NCI-H460 (cell line): ENCODE measurements at regions not wholly inside any gene's neighbourhood (a gene's known extent, or its start where the extent isn't known, plus 50 kb on each side); places are given as distances from the start of the nearest gene placed in this dataset.
"Not testable (repeated sequence)": the region's sequence is repeated elsewhere in the genome, so short reads cannot be mapped to it uniquely, and the experiment has no call there.

Source experiments
- DNase-seq: peaks from one replicate; pipeline ENCODE4 v3.0.0-alpha.2; 2016; ENCODE audit warnings: low read depth; ENCODE audit errors: extremely low read depth

GRCh38 chr9:22649384-22649783, 202.8 kb downstream of the DMRTA1 start:
- DNase-seq, result no peak

- no peak for DNase-seq
Observed at GRCh38 chr9:22650145-22650544, 203.5 kb downstream of the DMRTA1 start.

DNA sequence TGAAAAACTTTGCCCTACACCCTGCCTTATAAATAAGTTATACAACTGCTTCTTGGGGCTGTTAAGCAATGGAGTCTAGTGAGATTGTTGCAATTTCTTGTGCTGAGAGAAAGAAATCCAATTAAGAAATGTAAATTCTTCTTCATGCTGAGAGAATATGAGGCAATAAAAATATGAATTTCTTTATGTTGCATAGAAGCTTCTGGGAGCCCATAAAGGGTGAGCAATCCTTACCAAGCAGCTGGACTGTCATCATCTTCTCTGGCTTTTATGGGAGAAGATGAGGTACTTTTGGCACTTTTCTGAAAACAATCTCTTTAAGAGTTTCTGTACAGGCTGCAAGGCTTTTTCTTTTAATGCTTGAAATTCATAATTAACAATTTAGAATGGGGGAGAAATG, 204.3 kb downstream of the DMRTA1 start:
- no peak for DNase-seq

GRCh38 chr9:22654833-22655232, 208.2 kb downstream of the DMRTA1 start:
- no peak for DNase-seq

DNA sequence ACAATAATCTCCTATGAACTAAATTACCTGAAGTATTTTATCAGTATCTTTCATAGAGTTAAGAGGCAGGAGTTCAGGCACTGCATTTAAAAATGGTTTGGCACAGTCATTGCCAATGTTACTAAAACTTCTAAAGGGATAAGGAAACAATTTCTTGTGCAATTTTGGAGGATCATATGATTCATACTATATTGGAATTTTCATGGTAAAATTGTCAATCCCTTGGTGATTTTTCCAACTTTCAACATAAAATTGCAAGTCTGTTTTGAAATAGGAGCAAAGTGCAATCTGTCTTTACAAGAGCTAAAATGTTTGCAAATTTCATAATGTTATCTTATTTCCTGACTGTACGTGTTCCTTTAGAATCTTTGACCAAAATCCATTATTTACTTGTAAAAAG, 211.1 kb downstream of the DMRTA1 start:
- DNase-seq, result no peak

- not testable (repeated sequence) for DNase-seq
Observed at GRCh38 chr9:22658484-22658883, 211.9 kb downstream of the DMRTA1 start.

GRCh38 chr9:22682536-22682935, 235.9 kb downstream of the DMRTA1 start:
- DNase-seq, result no peak

GRCh38 chr9:22682961-22683699, 236.5 kb downstream of the DMRTA1 start:
- no peak for DNase-seq

- DNase-seq, result no peak
Observed at GRCh38 chr9:22683700-22684075, 237.1 kb downstream of the DMRTA1 start.

- no peak for DNase-seq
Observed at GRCh38 chr9:22693156-22693555, 246.5 kb downstream of the DMRTA1 start.

DNA sequence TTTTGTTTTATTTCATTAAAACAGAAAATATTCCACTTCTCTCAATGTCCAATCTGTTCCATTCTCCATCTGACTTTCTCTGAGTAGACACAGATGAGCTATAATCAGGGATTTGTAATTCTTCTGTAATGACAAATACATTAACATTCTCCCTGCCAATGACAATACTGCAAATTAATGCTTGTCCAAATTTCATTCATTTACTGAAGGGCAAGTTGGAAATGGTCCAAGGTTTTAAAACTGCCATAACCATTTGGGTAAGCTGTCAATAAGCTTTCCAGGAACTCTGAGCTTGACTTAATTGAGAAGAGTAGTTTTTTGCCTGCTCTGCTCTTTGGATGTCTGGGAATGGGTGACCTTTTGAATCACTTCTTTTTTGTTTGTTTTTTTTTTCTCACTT, 253.5 kb downstream of the DMRTA1 start:
- no peak for DNase-seq

DNA sequence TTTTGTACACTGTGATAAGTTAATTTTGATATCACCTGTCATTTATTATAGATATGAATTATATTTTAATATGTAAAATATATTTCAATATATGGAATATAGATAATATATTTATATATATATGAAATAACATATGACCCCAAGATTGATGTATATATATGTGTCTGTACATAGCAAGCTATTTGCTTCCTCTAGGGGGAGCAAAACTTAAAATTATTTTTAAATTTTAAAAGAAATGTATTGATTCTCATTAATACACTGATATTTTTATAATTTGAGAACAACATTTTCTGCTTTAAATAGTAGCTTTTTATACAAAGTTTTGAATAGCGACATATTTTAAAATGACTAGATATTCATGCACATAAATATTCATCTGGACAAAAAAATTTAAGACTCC, 272.0 kb downstream of the DMRTA1 start:
- no peak for DNase-seq

- no peak for DNase-seq
Observed at GRCh38 chr9:22722492-22722891, 275.9 kb downstream of the DMRTA1 start.

GRCh38 chr9:22731786-22732185, 285.2 kb downstream of the DMRTA1 start:
- DNase-seq, result no peak

DNA sequence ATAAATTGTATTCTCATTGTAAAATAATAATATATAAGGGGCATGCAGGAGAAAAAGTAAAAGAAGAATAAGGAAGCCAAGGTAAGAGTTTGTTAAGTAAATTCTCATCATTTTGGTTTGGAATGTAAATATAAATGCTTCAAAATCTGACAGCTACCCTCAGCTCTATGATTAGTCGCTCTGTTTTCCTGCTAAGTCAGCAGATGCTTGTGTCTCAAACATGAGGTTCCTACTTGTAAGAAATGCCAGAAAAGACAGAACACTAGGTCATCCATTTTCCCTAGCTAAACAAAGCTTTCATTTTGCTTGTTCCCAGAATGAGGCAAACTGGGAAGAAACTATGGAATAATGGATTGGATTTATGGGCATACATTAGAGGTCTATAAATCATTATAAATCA, 293.1 kb downstream of the DMRTA1 start:
- DNase-seq, result no peak

- no peak for DNase-seq
Observed at GRCh38 chr9:22740781-22741180, 294.2 kb downstream of the DMRTA1 start.

DNA sequence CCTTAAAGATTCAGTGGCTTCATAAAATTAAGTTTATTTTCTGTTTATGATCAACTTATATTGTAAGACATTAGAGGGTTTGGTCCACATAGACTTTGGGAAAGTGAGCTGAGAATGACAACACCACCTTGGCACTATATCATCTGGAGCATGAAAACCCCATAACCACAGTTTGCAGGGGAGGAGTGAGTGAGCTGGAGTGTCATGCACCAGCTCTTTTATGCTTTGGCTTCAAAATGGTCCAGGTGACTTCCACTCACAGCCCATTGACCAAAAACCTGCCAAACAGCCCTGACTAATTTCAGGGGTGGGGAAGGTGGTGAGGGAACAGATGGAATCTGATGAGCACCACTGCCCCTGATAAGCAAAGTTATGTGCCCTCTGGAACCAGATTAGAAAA, 295.8 kb downstream of the DMRTA1 start:
- no peak for DNase-seq

GRCh38 chr9:22773501-22774220, 327.0 kb downstream of the DMRTA1 start:
- no peak for DNase-seq

DNA sequence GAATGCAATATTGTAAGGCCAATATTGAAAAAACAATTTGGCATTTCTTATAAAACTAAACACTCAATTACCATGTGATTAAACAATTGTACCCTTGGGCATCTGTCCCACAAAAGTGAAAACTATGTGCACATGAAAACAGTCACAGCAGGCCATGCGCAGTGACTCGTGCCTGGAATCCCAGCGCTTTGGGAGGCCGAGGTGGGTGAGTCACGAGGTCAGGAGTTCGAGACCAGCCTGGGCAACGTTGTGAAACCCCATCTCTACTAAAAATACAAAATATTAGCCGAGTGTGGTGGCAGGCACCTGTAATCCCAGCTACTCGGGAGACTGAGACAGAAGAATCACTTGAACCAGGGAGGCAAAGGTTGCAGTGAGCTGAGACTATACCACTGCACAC, 343.7 kb downstream of the DMRTA1 start:
- DNase-seq, result no peak

DNA sequence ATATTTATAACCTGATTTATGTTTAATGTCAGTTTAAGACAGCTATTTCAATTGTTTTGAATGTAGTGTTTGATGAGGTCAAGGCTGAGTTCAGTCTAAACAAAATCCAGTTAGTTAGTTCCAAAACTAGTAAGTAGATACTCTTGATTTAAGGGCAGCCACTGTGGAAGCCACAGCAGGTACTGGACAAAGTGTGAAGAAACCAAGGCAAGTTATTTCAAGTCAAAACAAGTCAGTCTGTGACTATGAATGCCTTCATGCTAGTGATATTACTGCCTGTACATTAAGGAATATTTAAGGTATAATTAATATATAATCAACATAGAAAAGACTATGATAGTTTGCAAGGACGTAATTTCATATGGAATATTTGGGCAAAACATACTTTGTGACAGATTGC, 362.3 kb downstream of the DMRTA1 start:
- DNase-seq, result no peak

GRCh38 chr9:22809371-22809770, 362.7 kb downstream of the DMRTA1 start:
- DNase-seq, result no peak

DNA sequence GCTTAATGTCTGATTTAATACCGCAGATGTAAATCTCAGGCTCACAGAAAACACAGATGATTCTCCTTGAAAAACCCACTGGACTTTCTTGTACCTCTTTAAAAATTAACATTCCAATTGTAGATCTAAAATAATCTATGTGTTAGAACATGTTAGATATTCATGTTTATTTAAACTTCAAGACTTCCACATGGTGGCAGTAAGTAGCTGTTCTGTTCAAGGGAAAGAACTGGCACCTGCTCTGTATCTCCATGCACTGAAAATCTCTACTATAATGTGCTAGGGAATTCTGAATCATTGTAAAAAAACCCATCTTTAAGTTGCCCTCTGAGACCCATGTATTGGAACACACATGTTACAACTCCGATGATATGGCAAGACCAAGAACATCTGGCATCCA, 366.9 kb downstream of the DMRTA1 start:
- DNase-seq, result no peak
